Occipital lobe (tissue), 1 donor: ENCODE measurements at regions not wholly inside any gene's neighbourhood (a gene's known extent, or its start where the extent isn't known, plus 50 kb on each side); places are given as distances from the start of the nearest gene placed in this dataset.

Source experiments
- DNase-seq: peaks from one replicate; lab custom pipeline; 2025; lab: John Stamatoyannopoulos, UW

- no peak for DNase-seq
These were observed 50.8 kb upstream of the KLHL13 start for GRCh38 chrX:118167361-118167760.

GRCh38 chrX:118171356-118171755 lies 54.7 kb upstream of the KLHL13 start:
- no peak for DNase-seq

GRCh38 chrX:118174516-118175098 lies 58.0 kb upstream of the KLHL13 start:
- no peak for DNase-seq

- DNase-seq, result no peak
These were observed 61.1 kb upstream of the KLHL13 start for GRCh38 chrX:118177708-118178107.

- DNase-seq, result no peak
These were observed 61.8 kb upstream of the KLHL13 start for GRCh38 chrX:118178450-118178849.

- DNase-seq, result no peak
These were observed 62.6 kb upstream of the KLHL13 start for GRCh38 chrX:118179161-118179560.

- DNase-seq, result no peak
These were observed 63.1 kb upstream of the KLHL13 start for GRCh38 chrX:118179718-118180117.

- DNase-seq, result no peak
These were observed 64.4 kb upstream of the KLHL13 start for GRCh38 chrX:118181030-118181429.

- no peak for DNase-seq
These were observed 65.4 kb upstream of the KLHL13 start for GRCh38 chrX:118182025-118182424.

- no peak for DNase-seq
These were observed 66.1 kb upstream of the KLHL13 start for GRCh38 chrX:118182681-118183080.

GRCh38 chrX:118183606-118184005 lies 67.0 kb upstream of the KLHL13 start:
- no peak for DNase-seq

GRCh38 chrX:118187100-118187499 lies 70.5 kb upstream of the KLHL13 start:
- DNase-seq, result no peak

- no peak for DNase-seq
These were observed 72.4 kb upstream of the KLHL13 start for GRCh38 chrX:118189000-118189399.

GRCh38 chrX:118189628-118190027 lies 73.0 kb upstream of the KLHL13 start:
- DNase-seq, result no peak

- no peak for DNase-seq
These were observed 81.1 kb upstream of the KLHL13 start for GRCh38 chrX:118197730-118198129.

GRCh38 chrX:118198577-118198976 lies 82.0 kb upstream of the KLHL13 start:
- DNase-seq, result no peak

GRCh38 chrX:118199997-118200396 lies 83.4 kb upstream of the KLHL13 start:
- no peak for DNase-seq

- DNase-seq, result no peak
These were observed 89.1 kb upstream of the KLHL13 start for GRCh38 chrX:118205421-118206395.

- no peak for DNase-seq
These were observed 91.3 kb upstream of the KLHL13 start for GRCh38 chrX:118207831-118208453.

GRCh38 chrX:118208481-118208880 lies 91.9 kb upstream of the KLHL13 start:
- DNase-seq, result no peak

- DNase-seq, result no peak
These were observed 95.5 kb upstream of the KLHL13 start for GRCh38 chrX:118211891-118212816.
